ENCODE measurements at regions not wholly inside any gene's neighbourhood (a gene's known extent, or its start where the extent isn't known, plus 50 kb on each side); places are given as distances from the start of the nearest gene placed in this dataset.
"Not testable (repeated sequence)": the region's sequence is repeated elsewhere in the genome, so short reads cannot be mapped to it uniquely, and the experiment has no call there.

DNA sequence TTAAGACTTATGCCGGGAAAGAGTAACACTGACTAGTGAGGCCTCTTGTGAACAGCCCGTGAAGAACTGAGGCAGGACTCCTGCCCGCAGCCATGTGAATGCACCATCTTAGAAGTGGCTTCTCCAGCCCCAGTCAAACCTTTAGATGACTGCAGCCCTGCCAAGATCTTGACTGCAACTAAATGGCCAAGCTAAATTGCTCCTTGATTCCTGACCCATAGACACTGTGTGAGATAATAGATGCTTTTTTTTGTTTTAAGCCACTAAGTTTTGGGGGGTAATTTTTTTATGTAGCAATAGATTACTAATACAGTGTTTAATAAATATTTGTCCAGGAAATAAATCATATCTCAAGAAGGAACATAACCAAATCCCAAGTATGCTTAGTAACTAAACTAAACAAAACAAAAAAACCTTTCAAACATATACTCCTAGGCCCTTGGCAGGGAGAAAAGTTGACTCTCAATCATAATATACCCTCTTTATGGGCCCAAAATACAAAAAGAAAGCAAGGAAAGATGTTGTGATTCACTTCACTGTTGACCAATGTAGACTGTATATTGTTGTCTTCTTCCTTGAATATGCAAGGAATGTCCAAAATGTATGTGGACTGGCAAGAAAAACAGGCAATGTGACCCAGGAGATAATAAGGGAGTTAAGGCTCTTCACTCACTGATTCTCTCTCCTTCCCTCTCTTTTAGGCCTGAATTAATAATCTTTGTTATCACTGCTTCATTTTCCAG lies 79.7 kb upstream of the ZNF366 start:
- no peak for DNase-seq

DNA sequence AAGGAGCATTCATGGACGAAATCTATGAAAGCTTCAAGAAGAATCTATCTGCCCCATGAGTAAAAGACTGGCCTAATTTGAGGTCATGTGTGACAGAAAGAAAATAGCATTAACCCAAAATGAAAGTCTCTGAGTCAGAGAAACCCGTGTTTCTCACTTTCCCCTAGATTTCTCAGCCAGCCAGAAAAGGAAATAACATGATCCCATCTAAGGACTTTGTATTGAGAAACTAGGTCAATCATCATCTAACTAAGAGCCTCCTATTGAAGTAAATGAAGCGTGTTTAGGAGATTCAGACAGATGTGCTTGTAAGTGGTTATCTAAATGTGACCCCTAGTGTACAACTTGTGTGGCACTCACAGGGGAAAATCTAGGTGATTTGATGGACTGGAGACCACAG lies 77.3 kb upstream of the ZNF366 start:
- peak; percentile 50 for DNase-seq

DNA sequence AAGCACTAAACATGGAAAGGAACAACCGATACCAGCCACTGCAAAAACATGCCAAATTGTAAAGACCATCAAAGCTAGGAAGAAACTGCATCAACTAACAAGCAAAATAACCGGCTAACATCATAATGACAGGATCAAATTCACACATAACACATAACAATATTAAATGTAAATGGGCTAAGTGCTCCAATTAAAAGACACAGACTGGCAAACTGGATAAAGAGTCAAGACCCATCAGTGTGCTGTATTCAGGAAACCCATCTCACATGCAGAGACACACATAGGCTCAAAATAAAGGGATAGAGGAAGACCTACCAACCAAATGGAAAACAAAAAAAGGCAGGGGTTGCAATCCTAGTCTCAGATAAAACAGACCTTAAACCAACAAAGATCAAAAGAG lies 72.1 kb upstream of the ZNF366 start:
- not testable (repeated sequence) for DNase-seq

- DNase-seq = no peak
These were observed 65.1 kb upstream of the ZNF366 start for GRCh38 chr5:72572236-72572765.

- DNase-seq = no peak
These were observed 62.3 kb upstream of the ZNF366 start for GRCh38 chr5:72569408-72569944.

DNA sequence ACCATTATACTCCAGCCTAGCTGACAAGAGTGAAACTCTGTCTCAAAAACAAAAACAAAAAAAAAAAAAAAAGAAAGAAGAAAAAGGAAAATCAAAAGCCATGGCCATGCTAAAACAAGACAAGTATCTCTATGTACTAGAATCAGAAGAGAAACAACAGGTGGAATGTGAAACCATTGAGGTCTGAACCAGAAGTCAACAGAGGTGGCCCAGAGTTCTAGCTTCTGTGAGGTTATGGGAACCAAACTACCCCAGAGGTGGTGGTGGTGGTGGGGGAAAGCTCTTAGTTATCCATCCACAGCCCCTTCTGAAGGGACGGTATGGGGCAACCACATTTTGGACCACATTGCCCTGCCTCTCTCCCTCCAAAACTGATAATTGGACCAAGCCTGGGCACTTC lies 59.5 kb upstream of the ZNF366 start:
- no peak for DNase-seq

- DNase-seq = no peak
These were observed 58.5 kb upstream of the ZNF366 start for GRCh38 chr5:72565513-72566289.

- no peak for DNase-seq
These were observed 55.5 kb upstream of the ZNF366 start for GRCh38 chr5:72562717-72563116.

GRCh38 chr5:72561148-72561972 lies 54.1 kb upstream of the ZNF366 start:
- no peak for DNase-seq

- no peak for DNase-seq
These were observed 52.9 kb upstream of the ZNF366 start for GRCh38 chr5:72559866-72560766.

- DNase-seq = no peak
These were observed 51.2 kb upstream of the ZNF366 start for GRCh38 chr5:72558383-72558782.

DNA sequence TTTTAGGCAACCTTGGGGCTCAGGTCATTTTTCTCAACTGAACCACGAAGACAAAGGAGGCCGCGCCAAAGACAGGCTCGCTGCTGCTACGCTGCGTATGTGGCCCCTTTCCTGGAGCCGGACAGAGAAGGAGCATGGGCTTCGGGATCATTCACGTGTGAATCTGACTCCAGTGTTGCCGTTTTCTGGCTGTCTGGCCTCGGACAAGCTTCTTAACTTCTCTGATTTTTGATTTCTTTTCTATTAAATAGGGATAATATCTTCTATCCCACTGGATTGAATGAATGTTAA lies 50.8 kb upstream of the ZNF366 start:
- no peak for DNase-seq

- no peak for DNase-seq
These were observed 50.2 kb upstream of the ZNF366 start for GRCh38 chr5:72557167-72558045.
